ENCODE measurements at regions not wholly inside any gene's neighbourhood (a gene's known extent, or its start where the extent isn't known, plus 50 kb on each side); places are given as distances from the start of the nearest gene placed in this dataset.

DNA sequence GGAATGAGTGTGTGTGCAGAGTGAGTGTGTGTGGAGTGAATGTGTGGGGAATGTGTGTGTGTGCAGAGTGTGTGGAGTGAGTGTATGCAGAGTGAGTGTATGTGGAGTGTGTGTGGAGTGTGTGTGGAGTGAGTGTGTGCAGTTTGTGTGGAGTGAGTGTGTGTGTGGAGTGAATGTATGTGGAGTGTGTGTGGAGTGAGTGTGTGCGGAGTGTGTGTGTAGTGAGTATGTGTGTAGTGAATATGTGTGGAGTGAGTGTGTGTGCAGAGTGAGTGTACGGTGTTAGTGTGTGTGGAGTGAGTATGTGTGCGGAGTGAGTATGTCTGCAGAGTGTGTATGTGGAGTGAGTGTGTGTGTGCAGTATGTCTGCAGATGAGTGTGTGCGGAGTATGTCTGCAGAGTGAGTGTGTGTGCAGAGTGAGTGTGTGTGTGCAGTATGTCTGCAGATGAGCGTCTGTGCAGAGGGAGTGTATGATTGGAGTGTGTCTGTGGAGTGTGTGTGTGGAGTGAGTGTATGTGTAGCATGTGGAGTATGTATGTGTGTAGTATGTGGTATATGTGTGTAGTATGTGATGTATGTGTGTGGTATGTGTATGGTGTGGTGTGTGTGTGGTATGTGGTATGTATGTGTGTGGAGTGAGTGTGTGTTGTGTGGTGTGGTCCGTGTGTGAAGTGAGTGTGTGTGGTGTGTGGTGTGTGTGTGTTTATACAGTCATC is 59.7 kb upstream of the CLDN14 start (continued):
- TF ChIP-seq, protein P1, sequence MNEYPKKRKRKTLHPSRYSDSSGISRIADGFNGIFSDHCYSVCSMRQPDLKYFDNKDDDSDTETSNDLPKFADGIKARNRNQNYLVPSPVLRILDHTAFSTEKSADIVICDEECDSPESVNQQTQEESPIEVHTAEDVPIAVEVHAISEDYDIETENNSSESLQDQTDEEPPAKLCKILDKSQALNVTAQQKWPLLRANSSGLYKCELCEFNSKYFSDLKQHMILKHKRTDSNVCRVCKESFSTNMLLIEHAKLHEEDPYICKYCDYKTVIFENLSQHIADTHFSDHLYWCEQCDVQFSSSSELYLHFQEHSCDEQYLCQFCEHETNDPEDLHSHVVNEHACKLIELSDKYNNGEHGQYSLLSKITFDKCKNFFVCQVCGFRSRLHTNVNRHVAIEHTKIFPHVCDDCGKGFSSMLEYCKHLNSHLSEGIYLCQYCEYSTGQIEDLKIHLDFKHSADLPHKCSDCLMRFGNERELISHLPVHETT (tag by site-specific recombination; IDR thresholded peaks at IDR 0.05): no peak
- TF ChIP-seq ZNF785 (tag by site-specific recombination; IDR thresholded peaks at IDR 0.05) (peak; percentile 61; the same call in 1 of the 2 replicates), ZNF311 (tag by site-specific recombination; IDR thresholded peaks at IDR 0.05; ENCODE audit: borderline replicate concordance) (0 out of 2 replicates have a peak, but pooled peaks have one; percentile 57), ZNF366 (tag by site-specific recombination; conservative IDR thresholded peaks at IDR 0.05) (no peak), ZNF354C (tag by site-specific recombination; IDR thresholded peaks at IDR 0.05; ENCODE audit: borderline replicate concordance, low read depth) (no peak), ZNF175 (tag by site-specific recombination; IDR thresholded peaks at IDR 0.05) (peak; percentile 83), ZNF266 (tag by site-specific recombination; IDR thresholded peaks at IDR 0.05; ENCODE audit: low read depth) (no peak), ZNF239 (tag by site-specific recombination; IDR thresholded peaks at IDR 0.05) (peak; percentile 45), ZNF777 (tag by site-specific recombination; IDR thresholded peaks at IDR 0.05; ENCODE audit: borderline replicate concordance) (no peak), ZNF133 (tag by site-specific recombination; IDR thresholded peaks at IDR 0.05) (no peak), YY1 (tag by site-specific recombination; IDR thresholded peaks at IDR 0.05) (no peak), ZNF707 (tag by site-specific recombination; IDR thresholded peaks at IDR 0.05) (peak; percentile 10; the same call in 1 of the 2 replicates), ZNF600 (tag by site-specific recombination; IDR thresholded peaks at IDR 0.05) (no peak), ZNF350 (tag by site-specific recombination; IDR thresholded peaks at IDR 0.05) (no peak), ZNF391 (tag by site-specific recombination; IDR thresholded peaks at IDR 0.05; ENCODE audit: borderline replicate concordance, low read depth) (no peak), ZNF792 (tag by site-specific recombination; IDR thresholded peaks at IDR 0.05) (no peak), ZNF521 (tag by site-specific recombination; IDR thresholded peaks at IDR 0.05) (peak; percentile 79; the same call in 1 of the 2 replicates), ZNF510 (tag by site-specific recombination; IDR thresholded peaks at IDR 0.05; ENCODE audit: insufficient replicate concordance) (no peak), ZNF341 (tag by site-specific recombination; IDR thresholded peaks at IDR 0.05; ENCODE audit: low read depth) (no peak), ZNF544 (tag by site-specific recombination; IDR thresholded peaks at IDR 0.05) (0 out of 2 replicates have a peak, but pooled peaks have one; percentile 9), HOXD13 (CRISPR knock-in tag; IDR thresholded peaks at IDR 0.05; ENCODE audit: borderline replicate concordance) (no peak), KLF7 (tag by site-specific recombination; IDR thresholded peaks at IDR 0.05; ENCODE audit: borderline replicate concordance) (no peak), ZNF112 (tag by site-specific recombination; IDR thresholded peaks at IDR 0.05) (0 out of 2 replicates have a peak, but pooled peaks have one; percentile 37), GLI2 (tag by site-specific recombination; IDR thresholded peaks at IDR 0.05; ENCODE audit: borderline replicate concordance, low read depth) (no peak), ZNF221 (tag by site-specific recombination; IDR thresholded peaks at IDR 0.05; ENCODE audit: borderline replicate concordance) (no peak), BCL11B (tag by site-specific recombination; IDR thresholded peaks at IDR 0.05; ENCODE audit: low read depth) (no peak)
- TF ChIP-seq, protein P2, sequence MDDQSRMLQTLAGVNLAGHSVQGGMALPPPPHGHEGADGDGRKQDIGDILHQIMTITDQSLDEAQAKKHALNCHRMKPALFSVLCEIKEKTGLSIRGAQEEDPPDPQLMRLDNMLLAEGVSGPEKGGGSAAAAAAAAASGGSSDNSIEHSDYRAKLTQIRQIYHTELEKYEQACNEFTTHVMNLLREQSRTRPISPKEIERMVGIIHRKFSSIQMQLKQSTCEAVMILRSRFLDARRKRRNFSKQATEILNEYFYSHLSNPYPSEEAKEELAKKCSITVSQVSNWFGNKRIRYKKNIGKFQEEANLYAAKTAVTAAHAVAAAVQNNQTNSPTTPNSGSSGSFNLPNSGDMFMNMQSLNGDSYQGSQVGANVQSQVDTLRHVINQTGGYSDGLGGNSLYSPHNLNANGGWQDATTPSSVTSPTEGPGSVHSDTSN (CRISPR knock-in tag; IDR thresholded peaks at IDR 0.05): no peak
- TF ChIP-seq, protein P3, sequence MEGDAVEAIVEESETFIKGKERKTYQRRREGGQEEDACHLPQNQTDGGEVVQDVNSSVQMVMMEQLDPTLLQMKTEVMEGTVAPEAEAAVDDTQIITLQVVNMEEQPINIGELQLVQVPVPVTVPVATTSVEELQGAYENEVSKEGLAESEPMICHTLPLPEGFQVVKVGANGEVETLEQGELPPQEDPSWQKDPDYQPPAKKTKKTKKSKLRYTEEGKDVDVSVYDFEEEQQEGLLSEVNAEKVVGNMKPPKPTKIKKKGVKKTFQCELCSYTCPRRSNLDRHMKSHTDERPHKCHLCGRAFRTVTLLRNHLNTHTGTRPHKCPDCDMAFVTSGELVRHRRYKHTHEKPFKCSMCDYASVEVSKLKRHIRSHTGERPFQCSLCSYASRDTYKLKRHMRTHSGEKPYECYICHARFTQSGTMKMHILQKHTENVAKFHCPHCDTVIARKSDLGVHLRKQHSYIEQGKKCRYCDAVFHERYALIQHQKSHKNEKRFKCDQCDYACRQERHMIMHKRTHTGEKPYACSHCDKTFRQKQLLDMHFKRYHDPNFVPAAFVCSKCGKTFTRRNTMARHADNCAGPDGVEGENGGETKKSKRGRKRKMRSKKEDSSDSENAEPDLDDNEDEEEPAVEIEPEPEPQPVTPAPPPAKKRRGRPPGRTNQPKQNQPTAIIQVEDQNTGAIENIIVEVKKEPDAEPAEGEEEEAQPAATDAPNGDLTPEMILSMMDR (tag by site-specific recombination; IDR thresholded peaks at IDR 0.05): no peak
- TF ChIP-seq, protein P4, sequence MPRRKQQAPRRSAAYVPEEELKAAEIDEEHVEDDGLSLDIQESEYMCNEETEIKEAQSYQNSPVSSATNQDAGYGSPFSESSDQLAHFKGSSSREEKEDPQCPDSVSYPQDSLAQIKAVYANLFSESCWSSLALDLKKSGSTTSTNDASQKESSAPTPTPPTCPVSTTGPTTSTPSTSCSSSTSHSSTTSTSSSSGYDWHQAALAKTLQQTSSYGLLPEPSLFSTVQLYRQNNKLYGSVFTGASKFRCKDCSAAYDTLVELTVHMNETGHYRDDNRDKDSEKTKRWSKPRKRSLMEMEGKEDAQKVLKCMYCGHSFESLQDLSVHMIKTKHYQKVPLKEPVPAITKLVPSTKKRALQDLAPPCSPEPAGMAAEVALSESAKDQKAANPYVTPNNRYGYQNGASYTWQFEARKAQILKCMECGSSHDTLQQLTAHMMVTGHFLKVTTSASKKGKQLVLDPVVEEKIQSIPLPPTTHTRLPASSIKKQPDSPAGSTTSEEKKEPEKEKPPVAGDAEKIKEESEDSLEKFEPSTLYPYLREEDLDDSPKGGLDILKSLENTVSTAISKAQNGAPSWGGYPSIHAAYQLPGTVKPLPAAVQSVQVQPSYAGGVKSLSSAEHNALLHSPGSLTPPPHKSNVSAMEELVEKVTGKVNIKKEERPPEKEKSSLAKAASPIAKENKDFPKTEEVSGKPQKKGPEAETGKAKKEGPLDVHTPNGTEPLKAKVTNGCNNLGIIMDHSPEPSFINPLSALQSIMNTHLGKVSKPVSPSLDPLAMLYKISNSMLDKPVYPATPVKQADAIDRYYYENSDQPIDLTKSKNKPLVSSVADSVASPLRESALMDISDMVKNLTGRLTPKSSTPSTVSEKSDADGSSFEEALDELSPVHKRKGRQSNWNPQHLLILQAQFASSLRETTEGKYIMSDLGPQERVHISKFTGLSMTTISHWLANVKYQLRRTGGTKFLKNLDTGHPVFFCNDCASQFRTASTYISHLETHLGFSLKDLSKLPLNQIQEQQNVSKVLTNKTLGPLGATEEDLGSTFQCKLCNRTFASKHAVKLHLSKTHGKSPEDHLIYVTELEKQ (tag by site-specific recombination; IDR thresholded peaks at IDR 0.05; ENCODE audit: borderline replicate concordance): no peak
- TF ChIP-seq, protein P5, sequence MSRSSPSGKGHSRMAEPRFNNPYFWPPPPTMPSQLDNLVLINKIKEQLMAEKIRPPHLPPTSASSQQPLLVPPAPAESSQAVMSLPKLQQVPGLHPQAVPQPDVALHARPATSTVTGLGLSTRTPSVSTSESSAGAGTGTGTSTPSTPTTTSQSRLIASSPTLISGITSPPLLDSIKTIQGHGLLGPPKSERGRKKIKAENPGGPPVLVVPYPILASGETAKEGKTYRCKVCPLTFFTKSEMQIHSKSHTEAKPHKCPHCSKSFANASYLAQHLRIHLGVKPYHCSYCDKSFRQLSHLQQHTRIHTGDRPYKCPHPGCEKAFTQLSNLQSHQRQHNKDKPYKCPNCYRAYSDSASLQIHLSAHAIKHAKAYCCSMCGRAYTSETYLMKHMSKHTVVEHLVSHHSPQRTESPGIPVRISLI (tag by site-specific recombination; IDR thresholded peaks at IDR 0.05): no peak

Measured in HEK293 (cell line).